GM21786 (cell line): ENCODE measurements at regions not wholly inside any gene's neighbourhood (a gene's known extent, or its start where the extent isn't known, plus 50 kb on each side); places are given as distances from the start of the nearest gene placed in this dataset.

ENCODE experiments used
- ATAC-seq: cut with Tn5 transposase; IDR thresholded peaks from one replicate; pipeline ENCODE4 v1.9.1; 2021; ENCODE audit not compliant: unreplicated experiment

DNA sequence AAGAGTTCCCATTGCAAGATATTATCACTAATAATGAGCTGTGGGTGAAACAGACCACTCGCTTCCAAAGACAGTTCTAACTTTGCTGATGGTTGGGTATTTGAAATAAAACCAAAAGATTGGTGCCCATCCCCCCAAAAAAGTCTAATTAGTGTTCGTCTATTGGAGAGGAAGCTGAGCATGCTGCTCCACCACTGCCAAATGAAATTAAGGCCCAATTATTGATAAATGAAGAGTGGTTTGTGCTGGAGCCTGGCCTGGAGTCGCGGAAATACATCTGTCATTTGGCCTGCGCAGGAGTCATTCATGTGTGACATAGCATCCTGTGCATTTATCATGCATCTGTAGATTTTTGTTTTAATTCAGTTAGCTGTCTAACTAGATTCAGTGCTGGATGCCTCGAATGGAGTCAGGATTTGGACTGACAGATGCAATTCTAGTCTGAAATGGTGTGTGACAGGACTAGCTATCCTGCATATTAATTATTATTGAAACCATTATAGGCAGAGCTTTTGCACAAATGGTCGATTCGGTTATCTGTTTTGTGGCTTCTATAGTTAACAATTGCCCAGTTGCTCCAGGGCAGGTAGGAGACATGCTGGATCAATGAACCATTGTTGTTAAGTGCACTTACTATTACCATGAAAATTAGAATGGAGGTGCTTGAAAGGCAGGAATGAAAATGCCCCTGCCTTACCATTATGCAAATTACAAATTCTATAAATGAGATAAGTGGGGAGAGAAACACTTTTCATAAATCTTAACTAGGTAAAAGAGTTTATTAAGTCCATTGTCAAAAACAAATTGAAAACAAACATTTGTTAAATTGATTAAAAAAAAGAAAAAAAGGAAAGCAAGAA lies 450.4 kb upstream of the TCF4 start:
- ATAC-seq = no peak

DNA sequence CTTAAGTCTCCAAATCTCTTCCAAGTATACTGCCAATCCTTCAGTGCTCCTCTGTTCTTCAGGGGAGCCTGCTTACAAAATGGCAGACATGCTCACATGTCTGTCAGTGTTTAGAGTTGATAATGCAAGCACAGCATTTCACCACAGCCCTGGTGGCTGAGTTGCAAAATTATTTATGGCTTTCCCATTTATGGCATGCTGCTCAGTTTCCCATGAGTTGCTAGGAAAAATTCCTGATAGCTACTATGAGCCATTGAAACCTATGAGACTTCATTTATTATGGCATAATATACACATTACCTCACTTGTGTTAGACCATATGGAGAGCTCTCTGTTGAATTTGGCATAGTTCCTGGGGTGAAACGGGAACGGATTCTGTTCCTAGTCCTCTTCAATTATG lies 448.7 kb upstream of the TCF4 start:
- ATAC-seq = no peak

DNA sequence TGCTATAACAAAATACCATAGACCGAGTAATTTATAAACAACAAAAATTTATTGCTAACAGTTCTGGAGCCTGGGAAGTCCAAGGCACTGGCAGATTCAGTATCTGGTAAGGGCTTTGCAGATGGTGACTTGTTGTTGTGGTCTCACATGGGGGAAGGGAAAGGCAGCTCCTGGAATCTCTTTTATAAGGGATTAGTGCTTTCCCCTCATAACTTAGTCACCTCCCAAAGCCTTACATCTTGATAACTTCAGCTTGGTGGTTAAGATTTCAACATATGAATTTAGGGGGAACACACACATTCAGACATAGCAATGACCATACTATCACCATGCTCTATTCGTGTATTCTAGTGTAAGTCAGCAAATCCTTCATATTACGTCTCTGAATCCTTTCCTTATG lies 447.6 kb upstream of the TCF4 start:
- no peak for ATAC-seq

DNA sequence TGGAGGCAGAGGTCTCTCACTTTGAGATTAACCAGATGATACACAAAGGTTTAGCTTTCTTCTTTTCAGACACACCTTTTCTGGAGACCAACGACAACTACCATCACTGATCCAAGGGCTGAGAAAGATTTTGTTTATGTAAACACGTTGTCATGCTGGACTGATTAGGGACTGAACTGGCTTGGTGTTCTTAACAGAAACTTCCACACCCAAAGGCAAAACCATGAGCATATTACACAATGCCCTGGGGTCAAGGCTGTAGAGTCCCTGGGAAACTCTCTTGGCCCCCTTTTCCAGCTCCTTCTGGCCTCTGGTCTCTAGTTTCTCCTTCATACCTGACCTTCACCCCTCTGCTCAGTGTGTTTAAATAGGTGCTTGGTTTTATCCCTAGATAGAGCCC lies 447.0 kb upstream of the TCF4 start:
- ATAC-seq = no peak

DNA sequence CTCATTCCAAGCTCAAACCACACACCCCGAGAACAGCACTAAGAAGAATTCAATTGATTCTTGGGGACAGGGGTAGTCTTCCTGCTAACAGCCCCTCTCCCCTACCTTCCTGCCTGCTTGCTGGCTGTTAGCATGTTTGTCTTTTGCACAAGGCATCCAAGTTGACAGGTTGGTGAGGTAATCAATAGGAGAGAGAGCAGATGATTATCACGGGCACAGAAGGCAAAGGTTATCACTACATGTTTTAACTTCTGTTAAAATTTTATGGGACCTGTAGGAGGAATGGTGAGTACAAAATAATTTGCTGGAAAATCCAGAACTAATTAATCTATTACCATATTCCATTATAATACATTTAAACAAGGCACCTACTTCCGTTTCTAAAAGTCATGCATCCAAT lies 442.1 kb upstream of the TCF4 start:
- no peak for ATAC-seq

DNA sequence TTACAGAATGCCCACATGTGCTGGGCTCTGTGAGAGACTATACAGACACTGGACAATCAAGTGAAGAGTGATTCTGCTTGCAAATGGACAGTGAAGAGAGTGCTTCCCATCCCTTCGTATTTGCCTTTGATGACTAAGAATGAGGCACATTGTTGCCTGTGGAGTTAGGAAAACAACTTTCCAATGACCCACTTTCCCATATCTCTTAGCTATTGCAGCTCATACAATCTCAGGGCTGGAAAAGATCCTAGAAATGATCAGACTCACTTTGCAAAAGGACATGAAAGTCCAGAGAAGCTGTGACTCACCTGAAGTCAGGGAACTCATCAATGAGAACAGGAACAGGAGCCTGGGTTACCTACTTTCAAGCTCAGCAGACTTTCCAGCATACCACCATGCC lies 440.5 kb upstream of the TCF4 start:
- ATAC-seq = no peak

DNA sequence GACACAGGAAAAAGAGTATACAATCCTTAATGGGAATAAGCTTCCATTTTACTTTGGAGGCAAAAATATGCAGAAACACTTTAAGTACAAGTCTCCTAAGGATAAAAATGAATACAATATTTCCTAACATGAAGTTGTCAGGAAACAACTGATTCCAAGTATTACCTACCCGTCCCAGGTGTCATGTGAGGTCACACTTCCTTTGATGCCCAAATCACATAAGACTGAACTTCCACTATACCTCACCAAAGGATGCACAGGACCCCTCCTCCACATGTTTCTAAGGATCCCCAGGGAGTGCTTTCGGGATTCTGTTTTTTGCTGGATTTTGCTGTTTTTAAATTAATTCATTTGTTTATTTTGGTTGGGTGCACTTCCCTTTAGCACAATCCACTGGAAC lies 438.5 kb upstream of the TCF4 start:
- no peak for ATAC-seq

DNA sequence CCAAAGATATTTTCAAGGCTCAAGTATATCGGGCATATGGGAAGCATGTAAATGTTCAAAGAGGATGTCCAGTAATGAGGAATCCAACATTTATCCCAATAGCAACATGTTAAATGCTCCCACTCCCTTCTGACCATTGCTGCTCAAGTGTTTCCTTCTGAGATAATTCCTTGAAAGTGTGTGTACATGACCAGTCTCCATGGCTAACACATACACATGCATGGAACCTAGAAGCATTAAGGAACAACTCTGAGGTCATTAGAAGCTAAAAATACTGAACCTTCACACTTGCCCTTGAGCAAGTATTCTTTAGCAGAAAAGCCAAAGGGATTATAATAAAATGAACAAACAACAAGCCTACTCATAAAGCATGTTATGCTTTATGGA lies 433.8 kb upstream of the TCF4 start:
- ATAC-seq = no peak

DNA sequence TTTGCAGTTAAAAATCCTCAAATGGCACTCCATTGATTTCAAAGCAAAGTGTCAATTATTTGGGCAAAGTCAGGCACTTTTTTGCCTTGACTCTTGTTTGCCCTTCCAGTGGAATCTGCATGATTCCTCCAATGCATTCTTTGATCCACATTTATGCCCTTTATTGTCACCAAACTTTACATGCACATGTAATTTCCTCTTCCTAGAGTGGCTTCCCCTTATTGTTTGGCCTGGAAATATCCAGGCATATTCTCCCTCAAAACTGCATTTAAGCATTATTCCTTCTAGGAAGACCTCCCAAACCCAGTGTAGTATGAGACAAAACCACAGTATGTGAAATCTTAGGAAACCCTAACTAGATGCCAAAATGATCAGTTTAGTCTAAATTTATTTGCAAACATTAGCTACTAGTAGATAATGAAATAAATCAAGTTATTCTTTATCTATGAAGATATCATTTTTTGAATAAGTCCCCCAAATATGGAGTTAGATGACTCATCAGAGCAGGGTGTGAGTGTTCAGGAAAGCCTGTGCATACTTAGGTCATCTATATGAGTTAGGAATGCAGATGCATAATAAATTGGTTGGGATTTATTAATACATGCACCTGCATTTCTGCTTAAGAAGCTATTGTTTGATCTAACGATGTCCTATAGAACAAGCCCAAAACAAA lies 433.3 kb upstream of the TCF4 start:
- ATAC-seq = no peak

DNA sequence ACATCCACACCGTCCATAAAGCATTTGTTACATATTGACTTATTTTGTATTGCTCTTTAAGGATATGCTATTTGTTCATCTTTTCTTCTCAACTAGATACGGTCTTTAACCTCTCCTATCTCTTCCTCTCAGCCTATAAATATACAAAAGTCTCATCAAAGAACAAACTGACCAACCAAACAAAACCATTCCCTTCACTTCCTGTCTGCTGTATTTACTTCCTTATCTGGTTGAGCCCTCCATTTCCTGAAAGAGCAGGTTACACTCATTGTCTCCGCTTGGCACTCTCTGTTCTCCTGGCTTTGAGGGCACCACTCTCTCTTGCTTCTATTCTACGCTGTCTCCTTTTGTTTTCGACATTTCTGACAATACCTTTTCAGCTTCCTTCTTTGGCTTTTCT lies 431.9 kb upstream of the TCF4 start:
- no peak for ATAC-seq

DNA sequence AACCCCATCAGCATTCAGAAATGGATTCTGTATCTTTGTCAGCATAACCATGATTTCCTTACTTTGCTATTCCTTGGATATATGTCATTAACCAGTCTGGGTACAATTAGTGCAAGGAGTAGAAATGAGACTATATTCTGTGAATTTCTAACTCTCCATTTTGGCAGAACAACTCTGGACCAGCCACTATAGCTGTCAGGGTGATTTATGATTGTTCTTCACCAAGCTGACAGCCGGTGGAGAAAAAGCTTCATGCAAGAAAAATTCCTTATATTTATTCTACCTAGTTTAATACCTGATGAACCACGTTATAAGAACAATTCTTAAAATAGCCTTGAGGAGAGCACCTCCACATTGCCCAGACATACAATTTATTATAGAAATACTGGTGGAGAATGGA lies 431.2 kb upstream of the TCF4 start:
- ATAC-seq = no peak

DNA sequence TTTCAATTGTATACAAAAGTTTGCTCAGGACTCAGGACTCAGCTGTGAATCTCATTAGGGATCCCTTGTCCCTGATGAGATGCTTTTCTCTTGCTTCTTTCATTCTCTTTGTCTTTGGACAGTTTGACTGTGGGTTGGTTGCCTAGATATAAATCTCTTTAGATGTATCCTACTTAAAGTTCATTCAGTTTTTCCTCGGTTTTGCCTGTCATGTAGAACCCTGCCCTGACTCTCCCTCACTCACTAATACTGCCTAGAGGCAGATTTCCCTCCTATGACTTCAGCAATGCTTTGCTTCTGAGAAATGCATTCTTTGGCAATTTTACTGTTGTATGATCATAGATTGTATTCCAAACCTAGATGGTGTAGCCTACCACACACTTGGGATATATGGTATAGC lies 421.4 kb upstream of the TCF4 start:
- ATAC-seq = no peak

DNA sequence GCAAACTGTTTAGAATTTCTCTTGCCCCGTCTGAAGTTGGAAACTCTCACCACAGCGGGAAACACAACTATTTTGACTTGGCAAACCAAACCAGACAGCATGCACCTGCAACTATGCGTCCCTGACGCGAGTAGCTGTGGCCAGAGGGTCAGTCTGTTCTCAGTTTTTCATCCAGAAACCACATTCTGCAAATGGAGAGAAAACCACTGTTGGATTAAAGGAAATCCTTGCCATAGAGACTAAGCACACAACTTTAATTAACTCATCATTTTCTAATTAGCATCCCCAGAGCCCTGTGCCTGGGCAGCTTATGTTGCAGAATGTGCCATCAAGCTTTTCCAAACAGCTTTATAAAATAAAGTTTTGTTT lies 415.7 kb upstream of the TCF4 start:
- no peak for ATAC-seq

DNA sequence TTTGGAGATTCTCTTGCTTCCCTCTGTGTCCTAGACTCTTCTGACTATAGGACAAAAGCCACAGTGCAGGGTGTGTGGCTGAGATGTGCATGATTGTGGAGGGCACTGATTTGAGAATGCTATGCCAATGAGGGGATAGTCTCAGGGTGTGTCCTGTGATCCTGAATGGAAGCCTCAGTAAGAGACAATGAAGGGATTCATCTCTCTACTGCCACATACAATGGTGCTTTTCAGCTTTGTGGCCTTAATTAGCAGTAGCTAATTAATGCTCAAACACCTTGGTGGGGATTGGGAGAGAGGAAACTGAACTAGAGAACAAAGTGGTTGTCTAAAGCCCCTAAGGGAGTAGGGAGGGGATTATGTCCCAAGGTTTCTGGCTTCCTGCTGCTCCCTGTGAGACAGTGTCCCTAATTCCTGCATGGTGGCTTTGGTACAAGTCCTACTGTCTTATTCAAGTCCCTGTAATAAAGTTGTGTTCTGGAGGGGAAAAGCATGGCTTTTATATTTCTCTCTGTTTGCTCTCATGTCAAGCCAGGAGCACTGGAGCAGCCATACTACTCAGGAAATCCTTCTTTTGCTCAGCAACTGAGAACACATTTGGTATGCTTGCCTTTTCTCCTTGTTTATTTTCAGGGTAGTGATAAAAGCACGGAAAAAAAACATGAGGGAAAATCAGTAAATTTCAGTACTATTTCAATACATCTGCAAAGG lies 415.2 kb upstream of the TCF4 start:
- ATAC-seq = no peak

DNA sequence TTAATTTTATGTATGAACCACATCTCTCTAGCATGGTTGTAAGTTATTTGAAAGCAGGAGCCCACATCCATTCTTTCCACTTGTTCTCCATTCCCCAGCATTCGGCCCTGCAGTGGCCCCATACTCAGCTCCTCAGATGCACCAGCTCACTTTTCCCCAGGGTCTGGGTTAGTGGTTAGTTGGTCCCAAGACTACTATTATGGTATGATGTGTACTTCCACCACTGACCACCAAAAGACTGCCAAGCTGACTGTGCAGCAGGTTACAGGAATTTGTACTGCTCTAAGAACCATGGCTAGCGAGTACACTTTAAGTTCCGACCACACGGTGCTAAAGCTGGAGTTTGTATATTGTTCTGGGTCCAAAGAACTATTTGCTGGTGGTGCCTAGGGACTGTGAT lies 413.6 kb upstream of the TCF4 start:
- no peak for ATAC-seq

DNA sequence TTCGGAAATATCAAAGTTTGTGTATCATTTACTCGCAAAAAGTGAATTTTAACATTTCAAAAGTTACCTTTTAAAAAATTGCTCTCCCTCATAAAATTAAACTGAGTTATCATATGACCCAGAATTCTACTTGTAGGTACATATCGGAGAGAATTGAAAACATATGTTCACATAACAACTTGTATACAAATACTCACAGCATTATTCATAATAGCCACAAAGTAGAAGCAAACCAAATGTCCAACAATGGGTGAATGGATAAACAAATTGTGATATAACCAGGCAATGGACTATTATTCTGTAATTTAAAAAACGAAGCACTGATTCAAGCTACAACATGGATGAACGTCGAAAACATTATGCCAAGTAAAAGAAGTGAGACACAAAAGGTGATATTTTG lies 412.0 kb upstream of the TCF4 start:
- ATAC-seq = no peak

DNA sequence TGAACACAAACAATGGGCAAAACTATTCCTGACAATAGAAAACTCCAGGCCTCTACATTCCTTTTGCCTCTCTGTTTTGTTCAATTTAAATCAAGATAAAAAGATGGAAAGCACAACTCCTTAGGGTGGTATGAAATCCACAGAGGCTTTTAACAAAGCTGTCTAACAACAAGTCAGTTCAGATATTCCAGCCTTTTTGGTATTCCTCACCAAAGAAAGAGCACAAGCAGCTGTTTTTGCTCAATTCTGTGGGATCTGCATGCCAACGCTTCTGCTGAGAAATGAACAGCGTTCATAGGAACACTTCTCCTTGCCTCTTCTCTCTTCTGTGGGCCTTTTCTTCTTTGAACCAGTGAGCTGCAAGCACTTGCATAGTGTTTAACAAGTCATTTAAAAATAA lies 411.6 kb upstream of the TCF4 start:
- ATAC-seq = no peak

DNA sequence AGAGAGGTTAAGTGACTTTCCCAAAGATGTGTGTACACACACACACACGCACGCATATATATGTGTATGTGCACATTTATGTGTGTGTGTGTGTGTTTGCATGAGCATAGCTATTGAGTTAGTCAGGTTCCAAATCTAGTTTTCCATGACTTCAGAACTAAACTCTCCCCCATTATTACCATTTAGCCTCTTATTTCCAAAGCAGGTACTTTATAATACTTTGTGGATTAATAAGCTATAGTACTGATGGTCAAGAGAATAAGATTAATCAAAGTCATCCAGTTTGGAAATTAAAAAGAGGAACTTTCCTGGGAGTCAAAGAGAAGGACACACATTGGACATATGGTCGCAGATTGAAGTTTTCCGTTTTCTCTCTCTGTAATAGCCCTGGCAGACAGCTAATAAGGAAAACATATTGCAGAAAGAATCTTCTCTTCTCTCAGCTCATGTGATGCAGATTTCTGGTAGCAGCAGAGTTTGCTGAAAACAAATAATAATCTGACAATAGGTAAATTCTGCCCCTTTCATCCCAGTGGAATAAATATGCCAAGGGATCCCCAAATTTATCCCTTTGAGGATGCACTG lies 410.9 kb upstream of the TCF4 start:
- ATAC-seq = no peak

DNA sequence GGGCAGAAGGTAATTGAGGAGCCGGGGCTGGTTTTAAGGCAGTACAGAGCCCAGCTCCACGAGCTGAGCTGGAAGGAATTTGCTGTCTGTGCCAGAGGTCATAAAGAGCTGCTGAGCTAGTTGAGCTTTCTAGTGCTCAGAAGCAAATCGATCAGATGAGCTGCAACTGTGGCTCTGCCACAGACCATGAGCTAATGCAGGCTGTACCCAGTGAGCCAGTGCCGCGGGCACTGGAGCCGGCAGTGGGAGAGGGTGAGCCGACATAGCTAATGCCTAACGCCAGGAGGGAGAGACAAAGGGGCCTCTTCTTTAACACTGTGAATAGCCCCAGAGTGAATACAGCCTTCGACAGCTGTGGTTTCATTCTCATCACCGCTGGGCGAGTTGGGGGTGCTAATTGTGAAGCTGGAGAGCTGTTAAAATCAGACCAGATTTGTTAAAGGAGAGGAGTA lies 410.1 kb upstream of the TCF4 start:
- ATAC-seq = no peak

DNA sequence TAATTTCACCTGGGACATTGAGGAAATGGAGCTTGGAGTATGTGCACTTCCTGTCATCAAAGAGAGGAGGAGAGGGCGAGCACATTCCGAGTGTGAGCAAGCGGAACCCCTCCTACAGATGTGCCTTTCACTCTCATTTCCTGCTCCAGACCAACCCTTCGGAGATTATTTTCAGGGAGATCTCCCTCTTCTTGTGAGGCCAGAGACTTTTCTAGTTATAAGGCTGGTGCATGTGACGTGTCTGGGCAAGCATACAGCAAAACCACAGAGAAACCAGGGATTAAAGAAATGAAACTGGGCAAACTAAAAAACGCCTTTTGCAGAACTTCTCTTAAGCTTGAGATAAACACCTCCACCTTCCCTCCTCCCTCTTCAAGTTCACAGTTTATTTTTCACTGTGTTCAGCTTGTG lies 409.2 kb upstream of the TCF4 start:
- ATAC-seq = no peak

DNA sequence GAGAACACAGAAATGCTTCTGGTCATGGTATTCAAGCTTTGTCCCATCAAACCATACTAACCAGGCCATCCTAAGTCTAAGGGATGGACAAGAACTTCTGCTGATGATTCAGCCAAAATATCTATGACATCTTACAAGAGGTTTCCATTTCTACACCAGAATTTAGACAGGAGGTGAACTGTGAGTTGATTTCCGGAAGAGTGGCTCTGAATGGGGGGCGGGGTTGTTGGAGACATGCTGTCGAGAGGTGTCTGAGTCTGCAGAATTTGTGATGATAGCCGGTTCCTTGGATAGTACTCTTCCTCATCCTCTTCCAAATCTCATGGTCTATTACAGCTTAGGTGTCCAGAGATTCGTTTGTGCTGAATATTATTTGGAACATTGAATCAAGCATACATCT lies 408.7 kb upstream of the TCF4 start:
- ATAC-seq = no peak

DNA sequence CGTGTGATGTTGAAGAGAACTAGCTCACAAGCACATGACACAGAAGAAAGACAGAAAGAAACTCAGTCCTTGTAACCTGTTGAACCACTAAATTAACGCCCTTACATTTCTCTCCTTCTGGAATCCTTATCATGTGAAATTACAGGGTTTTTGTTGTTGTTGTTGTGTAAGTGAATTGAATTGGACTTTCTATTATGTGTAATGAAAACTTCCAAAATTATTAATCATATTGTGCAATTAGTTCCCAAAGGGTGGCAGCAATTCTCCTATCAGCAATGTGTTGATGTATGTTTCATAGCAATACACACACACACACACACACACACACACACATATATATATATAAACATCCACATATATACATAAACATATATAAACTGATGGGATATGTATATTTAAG lies 402.2 kb upstream of the TCF4 start:
- no peak for ATAC-seq
